ENCODE measurements at regions not wholly inside any gene's neighbourhood (a gene's known extent, or its start where the extent isn't known, plus 50 kb on each side); places are given as distances from the start of the nearest gene placed in this dataset.

DNA sequence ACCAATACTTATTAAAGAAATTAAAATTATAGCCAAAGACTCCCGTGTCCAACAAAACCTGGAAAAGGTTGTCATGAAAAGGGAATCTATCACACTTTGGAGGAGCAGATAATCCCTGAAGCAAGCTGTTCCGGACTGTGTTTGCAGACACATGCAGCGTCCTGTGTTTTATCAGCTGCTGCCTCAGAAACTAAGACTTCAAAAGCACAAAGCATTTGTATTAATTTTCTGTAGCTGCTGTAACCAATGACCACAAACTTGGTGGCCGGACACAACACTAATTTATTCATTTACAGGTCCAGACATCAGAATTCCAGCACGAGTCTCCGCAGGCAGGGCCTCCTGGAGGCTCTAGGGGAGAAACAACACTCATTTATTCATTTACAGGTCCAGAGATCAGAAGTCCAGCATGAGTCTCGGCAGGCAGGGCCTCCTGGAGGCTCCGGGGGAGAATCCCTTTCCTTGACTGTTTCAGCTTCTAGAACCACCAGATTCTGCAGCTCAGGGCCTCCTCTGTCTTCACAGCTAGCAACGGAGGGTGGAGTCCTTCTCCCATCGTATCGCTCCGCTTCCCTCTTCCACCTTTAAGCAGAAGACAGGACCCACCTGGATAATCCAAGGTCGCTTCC is 465.3 kb downstream of the BRD1 start:
- TF ChIP-seq CTCF (IDR thresholded peaks at IDR 0.05) (no peak), POLR2A (IDR thresholded peaks at IDR 0.05) (no peak), EP300 (IDR thresholded peaks at IDR 0.05) (no peak)

Measured in tibial nerve (tissue), 4 donors.